Astrocyte of the spinal cord (primary cell): ENCODE measurements at regions not wholly inside any gene's neighbourhood (a gene's known extent, or its start where the extent isn't known, plus 50 kb on each side); places are given as distances from the start of the nearest gene placed in this dataset.

Experiments
- DNase-seq: peaks from one replicate; pipeline ENCODE4 v3.0.0; 2011; ENCODE audit warnings: low read depth, low spot score
- H3K4me3 ChIP-seq: 2 replicates; pipeline ENCODE4 v1.5.1; 2011; ENCODE audit warnings: low read depth, mild to moderate bottlenecking, low read length, moderate library complexity
- CTCF ChIP-seq: IDR thresholded peaks from 2 replicates; pipeline ENCODE4 v1.5.1; 2012; ENCODE audit warnings: low read depth, mild to moderate bottlenecking, low read length, inconsistent platforms
- in situ Hi-C: cut with HindIII; loops from 2 replicates; pipeline ENCODE4 v1.10.0; 2017; ENCODE audit warnings: low sequenced_read_pairs

DNA sequence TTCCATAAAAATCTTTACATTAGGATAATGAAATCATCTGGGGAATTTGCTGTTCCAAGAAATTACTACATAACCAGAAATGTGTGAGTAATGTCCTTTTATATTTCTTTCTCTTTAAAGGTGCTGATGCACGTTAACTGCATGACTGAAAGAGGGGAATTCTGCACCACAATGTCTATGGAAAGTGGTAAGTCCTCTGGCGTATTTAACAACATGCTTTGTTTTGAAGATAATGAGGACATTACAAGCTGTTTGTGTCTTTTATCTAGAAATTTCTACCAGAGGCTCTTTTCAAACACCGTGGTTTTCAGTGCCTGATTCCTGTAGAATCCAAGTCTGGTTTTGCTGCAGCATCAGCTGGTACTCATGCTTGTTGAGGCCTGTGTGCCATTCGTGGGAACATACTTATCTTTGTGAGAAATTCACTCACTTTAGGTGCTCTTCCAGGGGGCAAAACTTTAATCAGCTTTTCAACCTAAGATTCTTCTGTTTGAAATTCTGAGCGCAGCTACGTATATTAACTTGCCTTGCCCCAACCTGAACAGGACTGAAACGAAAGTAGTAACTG, 257.2 kb downstream of the PDHA2 start:
- peak; percentile 42 for DNase-seq
- no peak overlapping the region for H3K4me3 ChIP-seq
- TF ChIP-seq CTCF, result no peak
- in situ Hi-C loops, result no loop called here

DNA sequence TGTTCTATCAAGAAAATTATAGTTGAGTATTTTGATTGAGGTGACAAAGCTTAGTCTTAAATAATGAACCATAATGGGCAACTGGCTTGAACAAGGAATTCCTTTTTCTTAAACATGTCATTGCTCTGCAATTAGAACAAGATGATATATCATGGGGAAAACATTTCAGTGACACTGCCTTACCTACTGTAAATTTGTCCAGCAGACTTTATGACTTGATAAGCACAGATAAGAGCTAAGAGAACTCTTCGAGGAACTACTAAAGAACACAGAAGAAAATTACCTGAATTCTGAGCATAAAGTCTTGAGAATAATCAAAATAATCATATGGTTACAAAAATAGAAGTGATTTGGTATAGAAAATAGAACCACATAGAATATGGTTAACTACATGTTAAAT, 257.8 kb downstream of the PDHA2 start:
- TF ChIP-seq CTCF, result no peak
- no peak for DNase-seq
- H3K4me3 ChIP-seq, result no peak overlapping the region
- in situ Hi-C loops, result no loop called here

GRCh38 chr4:96099031-96099430, 259.1 kb downstream of the PDHA2 start:
- TF ChIP-seq CTCF, result no peak
- in situ Hi-C loops, result no loop called here
- no peak for DNase-seq
- no peak overlapping the region for H3K4me3 ChIP-seq

GRCh38 chr4:96102541-96103026, 262.7 kb downstream of the PDHA2 start:
- H3K4me3 ChIP-seq, result no peak overlapping the region
- DNase-seq, result peak; percentile 68
- TF ChIP-seq CTCF, result no peak
- in situ Hi-C loops, result no loop called here

- H3K4me3 ChIP-seq, result no peak overlapping the region
- DNase-seq, result no peak
- TF ChIP-seq CTCF, result no peak
- in situ Hi-C loops, result no loop called here
These were observed 263.2 kb downstream of the PDHA2 start for GRCh38 chr4:96103086-96103485.

DNA sequence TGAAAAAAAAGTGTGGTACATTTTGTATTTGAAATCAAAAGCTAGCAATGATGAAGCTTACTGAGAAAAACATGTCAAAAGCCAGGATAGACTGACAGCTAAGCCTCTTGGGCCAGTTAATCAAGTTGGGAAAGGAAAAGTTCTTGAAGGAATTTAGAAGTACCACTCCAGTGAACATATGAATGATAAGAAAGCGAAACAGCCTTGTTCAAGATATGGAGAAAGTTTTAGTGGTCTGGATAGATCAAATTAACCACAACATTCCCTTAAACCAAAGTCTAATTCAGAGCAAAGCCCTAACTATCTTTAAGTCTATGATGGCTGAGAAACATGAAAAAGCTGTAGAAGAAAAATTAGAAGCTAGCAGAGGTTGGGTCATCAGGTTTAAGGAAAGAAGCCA, 268.3 kb downstream of the PDHA2 start:
- in situ Hi-C loops, result no loop called here
- peak; percentile 9 for DNase-seq
- H3K4me3 ChIP-seq, result no peak overlapping the region
- TF ChIP-seq CTCF, result no peak

DNA sequence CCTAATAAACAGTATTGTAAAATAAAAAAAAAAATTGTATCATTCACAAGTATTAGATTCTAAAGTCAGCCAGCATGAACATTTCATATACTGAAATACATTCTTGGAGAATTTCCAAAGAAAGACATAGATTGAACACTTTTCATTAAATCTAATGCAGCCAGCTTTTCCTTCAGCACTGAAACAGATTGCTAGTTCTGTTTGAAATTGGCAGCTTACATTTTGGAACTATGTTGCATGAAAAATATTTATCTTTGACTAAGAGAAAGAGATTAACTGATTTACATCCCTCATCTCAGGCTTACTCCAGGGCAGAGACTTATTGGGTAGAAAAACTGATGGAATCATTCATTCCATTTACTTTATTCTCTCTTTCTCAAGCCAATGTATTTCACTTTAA, 272.7 kb downstream of the PDHA2 start:
- TF ChIP-seq CTCF, result no peak
- no peak overlapping the region for H3K4me3 ChIP-seq
- no peak for DNase-seq
- in situ Hi-C loops, result no loop called here
